SU-DHL-6 (cell line): ENCODE measurements at regions not wholly inside any gene's neighbourhood (a gene's known extent, or its start where the extent isn't known, plus 50 kb on each side); places are given as distances from the start of the nearest gene placed in this dataset.

Source experiments
- H2AFZ ChIP-seq: fragments of 200-600 bp; sonication (generic); 2 replicates; pipeline ENCODE4 v1.6.1; 2014; ENCODE audit warnings: low read depth, mild to moderate bottlenecking, moderate library complexity, mixed read lengths, antibody characterized with exemption, low read length; ENCODE audit not compliant: severe bottlenecking
- H3F3A ChIP-seq: fragments of 200-600 bp; shearing (Covaris generic); 2 replicates; pipeline ENCODE4 v1.6.0; 2016; ENCODE audit warnings: antibody characterized with exemption, mild to moderate bottlenecking; ENCODE audit not compliant: insufficient read depth
- H3K27ac ChIP-seq: fragments of 200-600 bp; sonication (generic); 2 replicates; pipeline ENCODE4 v1.5.1; 2016; ENCODE audit warnings: low read depth, mild to moderate bottlenecking, low read length, moderate library complexity, mixed read lengths
- H3K27me3 ChIP-seq: fragments of 200-600 bp; sonication (generic), shearing (Covaris generic); 2 replicates; pipeline ENCODE4 v1.6.0; 2014; ENCODE audit warnings: mild to moderate bottlenecking, low read length
- H3K36me3 ChIP-seq: fragments of 200-600 bp; sonication (generic); 2 replicates; pipeline ENCODE4 v1.6.1; 2014; ENCODE audit warnings: mild to moderate bottlenecking, low read length, mixed read lengths
- H3K4me2 ChIP-seq: fragments of 300-600, 200-600 bp; shearing (Covaris generic), sonication (generic); 2 replicates; pipeline ENCODE4 v1.6.0; 2014; ENCODE audit warnings: low read length, low read depth, mild to moderate bottlenecking; ENCODE audit not compliant: poor library complexity, severe bottlenecking
- H3K4me3 ChIP-seq: fragments of 200-600 bp; sonication (generic); 2 replicates; pipeline ENCODE4 v1.5.1; 2014; ENCODE audit warnings: antibody characterized with exemption, low read length, mild to moderate bottlenecking, mixed read lengths; ENCODE audit not compliant: insufficient read depth, poor library complexity, severe bottlenecking
- H3K79me2 ChIP-seq: fragments of 200-600 bp; sonication (generic); 2 replicates; pipeline ENCODE4 v1.6.1; 2014; ENCODE audit warnings: mild to moderate bottlenecking, low read length, moderate library complexity; ENCODE audit not compliant: insufficient read depth
- H3K9ac ChIP-seq: fragments of 200-600 bp; sonication (generic); 2 replicates; pipeline ENCODE4 v1.7.0; 2014; ENCODE audit warnings: mild to moderate bottlenecking, low read length
- H3K9me2 ChIP-seq: fragments of 200-600 bp; sonication (generic); replicated peaks from 2 replicates; pipeline ENCODE4 v1.6.1; 2014; ENCODE audit warnings: low read length; ENCODE audit not compliant: insufficient read depth
- H3K9me3 ChIP-seq: fragments of 200-600 bp; sonication (generic); 2 replicates; pipeline ENCODE4 v1.6.1; 2014; ENCODE audit warnings: low read length, mixed read lengths; ENCODE audit not compliant: insufficient read depth
- H4K20me1 ChIP-seq: fragments of 200-600 bp; sonication (generic); 2 replicates; pipeline ENCODE4 v1.6.1; 2014; ENCODE audit warnings: low read depth, mild to moderate bottlenecking, antibody characterized with exemption, low read length, moderate library complexity, mixed read lengths
- EZH2phosphoT487 ChIP-seq: fragments of 200-600 bp; sonication (generic), shearing (Covaris generic); conservative IDR thresholded peaks from 2 replicates; pipeline ENCODE4 v1.6.1; 2018; ENCODE audit warnings: mild to moderate bottlenecking, antibody characterized with exemption, low read length, moderate library complexity, mixed read lengths
- TF ChIP-seq, protein P1 (sequence below): fragments of 200-600 bp; sonication (generic); IDR thresholded peaks from one replicate; pipeline ENCODE4 v1.5.1; 2017; ENCODE audit warnings: antibody characterized with exemption, mild to moderate bottlenecking, low read length, moderate library complexity; ENCODE audit not compliant: insufficient read depth, poor library complexity, severe bottlenecking

DNA sequence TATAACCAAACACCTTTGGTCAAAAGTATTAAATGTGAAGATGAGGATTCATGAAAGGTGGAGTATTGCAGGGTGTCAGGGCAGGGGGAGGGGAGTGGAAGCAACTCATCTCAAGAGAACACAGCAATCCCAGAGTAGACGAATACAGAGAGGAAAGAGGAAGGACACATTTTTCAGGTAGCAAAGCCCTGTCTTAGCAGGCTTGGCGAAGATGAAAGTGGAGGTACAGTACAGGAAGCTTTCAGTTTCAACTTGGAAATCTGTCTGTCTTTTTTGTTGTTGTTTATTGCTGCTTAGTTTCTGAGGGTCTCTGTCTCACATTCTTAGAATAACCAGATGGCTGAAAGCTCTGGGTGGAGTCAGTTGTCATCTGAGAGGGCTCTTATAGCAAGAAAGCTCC, 80.8 kb upstream of the GPR149 start:
- Histone ChIP-seq H3K27me3 (no peaks in the 10 kb centered on the region), H3K4me2 (no peak overlapping the region)
- TF ChIP-seq EZH2phosphoT487, result no peak
- TF ChIP-seq, protein P1, sequence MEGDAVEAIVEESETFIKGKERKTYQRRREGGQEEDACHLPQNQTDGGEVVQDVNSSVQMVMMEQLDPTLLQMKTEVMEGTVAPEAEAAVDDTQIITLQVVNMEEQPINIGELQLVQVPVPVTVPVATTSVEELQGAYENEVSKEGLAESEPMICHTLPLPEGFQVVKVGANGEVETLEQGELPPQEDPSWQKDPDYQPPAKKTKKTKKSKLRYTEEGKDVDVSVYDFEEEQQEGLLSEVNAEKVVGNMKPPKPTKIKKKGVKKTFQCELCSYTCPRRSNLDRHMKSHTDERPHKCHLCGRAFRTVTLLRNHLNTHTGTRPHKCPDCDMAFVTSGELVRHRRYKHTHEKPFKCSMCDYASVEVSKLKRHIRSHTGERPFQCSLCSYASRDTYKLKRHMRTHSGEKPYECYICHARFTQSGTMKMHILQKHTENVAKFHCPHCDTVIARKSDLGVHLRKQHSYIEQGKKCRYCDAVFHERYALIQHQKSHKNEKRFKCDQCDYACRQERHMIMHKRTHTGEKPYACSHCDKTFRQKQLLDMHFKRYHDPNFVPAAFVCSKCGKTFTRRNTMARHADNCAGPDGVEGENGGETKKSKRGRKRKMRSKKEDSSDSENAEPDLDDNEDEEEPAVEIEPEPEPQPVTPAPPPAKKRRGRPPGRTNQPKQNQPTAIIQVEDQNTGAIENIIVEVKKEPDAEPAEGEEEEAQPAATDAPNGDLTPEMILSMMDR, result no peak

DNA sequence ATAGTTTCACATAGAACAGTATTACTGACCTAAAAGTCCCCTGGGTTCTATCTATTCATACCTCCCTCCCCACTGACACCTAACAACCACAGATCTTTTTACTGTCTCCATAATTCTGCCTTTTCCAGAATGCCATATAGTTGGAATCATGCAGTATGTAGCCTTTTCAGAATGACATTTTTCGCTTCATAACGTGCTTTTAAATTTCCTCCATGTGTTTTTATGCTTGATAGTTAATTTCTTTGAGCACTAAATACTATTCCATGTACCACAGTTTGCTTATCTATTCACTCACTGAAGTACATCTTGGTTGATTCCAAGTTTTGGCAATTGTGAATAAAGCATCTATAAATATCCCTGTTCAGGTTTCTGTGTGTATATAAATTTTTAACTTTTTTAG, 77.7 kb upstream of the GPR149 start:
- TF ChIP-seq, protein P1, result no peak
- no peak for TF ChIP-seq EZH2phosphoT487
- H3K9me3 ChIP-seq, result no peaks in the 10 kb centered on the region
- no peak overlapping the region for H2AFZ ChIP-seq
- no peaks in the 10 kb centered on the region for H3K9me2 ChIP-seq
- no peaks in the 10 kb centered on the region for H3K36me3 ChIP-seq
- no peaks in the 10 kb centered on the region for H3F3A ChIP-seq
- H3K27ac ChIP-seq, result no peak overlapping the region
- no peaks in the 10 kb centered on the region for H3K79me2 ChIP-seq
- H3K4me3 ChIP-seq, result no peak overlapping the region
- no peaks in the 10 kb centered on the region for H3K27me3 ChIP-seq
- H3K4me2 ChIP-seq, result no peak overlapping the region
- no peaks in the 10 kb centered on the region for H4K20me1 ChIP-seq
- no peak overlapping the region for H3K9ac ChIP-seq

More for the DNA sequence above, 80.8 kb upstream of the GPR149 start:
- Histone ChIP-seq H3F3A (no peaks in the 10 kb centered on the region), H3K27ac (no peak overlapping the region), H3K36me3 (no peaks in the 10 kb centered on the region), H3K9ac (no peak overlapping the region), H3K4me3 (no peak overlapping the region), H3K9me2 (no peaks in the 10 kb centered on the region), H3K79me2 (no peaks in the 10 kb centered on the region), H3K9me3 (no peaks in the 10 kb centered on the region), H4K20me1 (no peaks in the 10 kb centered on the region), H2AFZ (no peak overlapping the region)

DNA sequence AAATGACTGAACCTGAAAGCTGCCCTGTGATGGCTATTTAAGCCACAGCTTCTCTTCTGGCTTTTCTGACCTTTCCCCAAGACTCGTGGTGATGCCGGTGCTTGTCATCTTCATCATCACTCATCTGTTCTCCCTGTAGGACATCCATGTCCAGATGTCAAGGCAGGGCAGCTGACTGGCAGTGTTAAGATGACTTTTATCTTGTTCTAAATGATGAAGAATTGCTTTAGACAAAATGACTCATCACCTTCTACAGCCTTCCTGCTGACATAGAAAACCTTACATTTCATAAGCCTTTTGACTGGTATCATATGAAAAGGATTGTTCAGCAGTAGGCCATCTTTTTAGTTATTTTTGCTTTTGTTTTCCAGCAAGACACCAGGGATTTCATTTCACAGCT, 67.0 kb upstream of the GPR149 start:
- no peak overlapping the region for H3K4me2 ChIP-seq
- H3K79me2 ChIP-seq, result no peaks in the 10 kb centered on the region
- H3K27ac ChIP-seq, result no peak overlapping the region
- no peaks in the 10 kb centered on the region for H3K27me3 ChIP-seq
- H3K4me3 ChIP-seq, result no peak overlapping the region
- H4K20me1 ChIP-seq, result no peaks in the 10 kb centered on the region
- H3K9ac ChIP-seq, result no peak overlapping the region
- H3K36me3 ChIP-seq, result no peaks in the 10 kb centered on the region
- H2AFZ ChIP-seq, result no peak overlapping the region
- H3F3A ChIP-seq, result no peaks in the 10 kb centered on the region
- TF ChIP-seq, protein P1, result no peak
- no peak for TF ChIP-seq EZH2phosphoT487
- no peaks in the 10 kb centered on the region for H3K9me3 ChIP-seq
- H3K9me2 ChIP-seq, result no peaks in the 10 kb centered on the region

DNA sequence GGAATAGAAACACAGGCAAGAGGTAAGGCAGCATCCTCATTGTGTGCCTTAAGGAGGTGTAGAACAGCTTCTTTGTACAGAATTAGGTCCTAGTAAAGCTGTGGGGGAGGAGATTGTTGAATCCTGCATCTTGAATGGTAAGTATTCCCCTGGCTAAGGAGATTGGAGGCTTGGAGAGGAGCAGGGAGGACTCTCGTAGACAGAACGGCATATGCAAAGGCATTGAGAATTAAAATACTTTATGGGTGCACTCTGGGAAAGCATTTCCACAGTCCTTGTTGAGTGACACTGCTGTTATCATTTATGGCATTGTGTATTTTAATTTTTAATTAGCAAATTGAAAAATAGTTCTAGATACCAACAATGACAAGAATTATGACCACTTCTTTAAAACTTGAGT, 66.5 kb upstream of the GPR149 start:
- no peak for TF ChIP-seq EZH2phosphoT487
- TF ChIP-seq, protein P1, result no peak
- Histone ChIP-seq H3K9ac (no peak overlapping the region), H3K79me2 (no peaks in the 10 kb centered on the region), H2AFZ (no peak overlapping the region), H3K27me3 (no peaks in the 10 kb centered on the region), H3K9me3 (no peaks in the 10 kb centered on the region), H3K4me3 (no peak overlapping the region), H3K4me2 (no peak overlapping the region), H3K36me3 (no peaks in the 10 kb centered on the region), H3K27ac (no peak overlapping the region), H3K9me2 (no peaks in the 10 kb centered on the region), H4K20me1 (no peaks in the 10 kb centered on the region), H3F3A (no peaks in the 10 kb centered on the region)
